Dendritic cell treated with granulocyte-macrophage colony-stimulating factor and Interleukin-4, amounts not matched to agents 40 ng/mL and 50 ng/mL, for 4 days (primary cell): ENCODE measurements at regions not wholly inside any gene's neighbourhood (a gene's known extent, or its start where the extent isn't known, plus 50 kb on each side); places are given as distances from the start of the nearest gene placed in this dataset.

Source experiments
- H3K27ac Mint-ChIP-seq: one replicate; pipeline ENCODE4 v1.8.0; 2022; ENCODE audit warnings: mild to moderate bottlenecking, mixed read lengths
- H3K27me3 Mint-ChIP-seq: one replicate; pipeline ENCODE4 v1.8.0; 2022; ENCODE audit warnings: mild to moderate bottlenecking, mixed read lengths
- H3K36me3 Mint-ChIP-seq: one replicate; pipeline ENCODE4 v1.8.0; 2022; ENCODE audit warnings: low read depth, mixed read lengths
- H3K4me1 Mint-ChIP-seq: one replicate; pipeline ENCODE4 v1.8.0; 2022; ENCODE audit warnings: low read depth, mixed read lengths
- H3K4me3 Mint-ChIP-seq: one replicate; pipeline ENCODE4 v1.8.0; 2022; ENCODE audit warnings: mild to moderate bottlenecking, moderate library complexity, mixed read lengths
- H3K9me3 Mint-ChIP-seq: one replicate; pipeline ENCODE4 v1.8.0; 2022; ENCODE audit warnings: mixed read lengths
- intact Hi-C: fragments of 100-400 bp; cut with micrococcal nuclease; formaldehyde crosslinking; loops from one replicate; pipeline ENCODE4 v1.15.0; 2022

DNA sequence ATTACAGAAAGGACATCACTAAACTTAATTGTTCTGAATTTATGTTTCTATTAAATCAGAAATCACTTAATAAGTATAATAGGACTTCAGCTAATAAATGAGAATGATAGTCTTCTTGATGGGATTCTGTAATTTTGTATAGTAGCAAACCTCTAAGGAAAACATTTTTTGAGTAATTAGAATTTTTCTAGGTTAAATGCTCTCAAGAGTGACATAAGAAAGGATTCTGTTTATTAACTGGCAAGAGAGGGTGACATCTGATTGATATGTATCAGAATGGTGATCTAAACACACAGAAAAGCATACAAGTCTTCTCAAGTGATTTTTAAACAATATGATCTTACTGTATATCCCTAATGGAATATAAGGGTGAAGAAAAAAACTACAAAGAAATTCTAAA, 1597.7 kb upstream of the PRR20A start:
- Mint-ChIP-seq H3K4me1 (no peaks in the 10 kb centered on the region), H3K9me3 (peaks cover 10% of the 10 kb centered on the region), H3K36me3 (no peaks in the 10 kb centered on the region), H3K4me3 (no peak overlapping the region), H3K27ac (no peak overlapping the region), H3K27me3 (no peaks in the 10 kb centered on the region)
- intact Hi-C loops: no loop called here

- intact Hi-C loops: no loop called here
- no peaks in the 10 kb centered on the region for H3K4me1 Mint-ChIP-seq
- H3K9me3 Mint-ChIP-seq: peaks cover 9% of the 10 kb centered on the region
- no peak overlapping the region for H3K27ac Mint-ChIP-seq
- no peaks in the 10 kb centered on the region for H3K27me3 Mint-ChIP-seq
- no peaks in the 10 kb centered on the region for H3K36me3 Mint-ChIP-seq
- H3K4me3 Mint-ChIP-seq: no peak overlapping the region
Measured at GRCh38 chr13:55550624-55551023, 1590.1 kb upstream of the PRR20A start.

- intact Hi-C loops: no loop called here
- H3K9me3 Mint-ChIP-seq: peaks cover 19% of the 10 kb centered on the region
- H3K36me3 Mint-ChIP-seq: no peaks in the 10 kb centered on the region
- no peak overlapping the region for H3K27ac Mint-ChIP-seq
- H3K4me3 Mint-ChIP-seq: no peak overlapping the region
- H3K4me1 Mint-ChIP-seq: no peaks in the 10 kb centered on the region
- no peaks in the 10 kb centered on the region for H3K27me3 Mint-ChIP-seq
Measured at GRCh38 chr13:55553701-55554100, 1587.0 kb upstream of the PRR20A start.

GRCh38 chr13:55554741-55555140, 1586.0 kb upstream of the PRR20A start:
- intact Hi-C loops: no loop called here
- Mint-ChIP-seq H3K4me3 (no peak overlapping the region), H3K27ac (no peak overlapping the region), H3K4me1 (no peaks in the 10 kb centered on the region), H3K9me3 (peaks cover 19% of the 10 kb centered on the region), H3K36me3 (no peaks in the 10 kb centered on the region), H3K27me3 (no peaks in the 10 kb centered on the region)

DNA sequence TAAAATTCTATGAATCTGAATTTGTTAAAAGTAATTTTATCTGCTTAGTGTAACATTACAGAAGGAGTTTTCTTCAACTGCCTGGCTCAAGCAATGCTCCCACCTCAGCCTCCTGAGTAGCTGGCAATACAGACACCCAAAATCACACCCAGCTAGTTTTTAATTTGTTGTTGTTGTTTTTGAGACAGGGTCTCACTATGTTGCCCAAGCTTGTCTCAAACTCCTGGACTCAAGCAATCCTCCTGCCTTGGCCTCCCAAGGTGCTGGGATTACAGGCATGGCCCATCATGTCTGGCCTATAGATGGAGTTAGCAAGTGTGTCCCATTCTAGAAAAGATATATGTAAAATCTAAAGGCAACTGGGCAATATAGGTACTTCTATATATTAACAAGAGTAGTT, 1580.4 kb upstream of the PRR20A start:
- Mint-ChIP-seq H3K4me3 (no peak overlapping the region), H3K9me3 (peaks cover 13% of the 10 kb centered on the region), H3K27me3 (no peaks in the 10 kb centered on the region), H3K36me3 (no peaks in the 10 kb centered on the region), H3K4me1 (no peaks in the 10 kb centered on the region), H3K27ac (no peak overlapping the region)
- intact Hi-C loops: no loop called here

DNA sequence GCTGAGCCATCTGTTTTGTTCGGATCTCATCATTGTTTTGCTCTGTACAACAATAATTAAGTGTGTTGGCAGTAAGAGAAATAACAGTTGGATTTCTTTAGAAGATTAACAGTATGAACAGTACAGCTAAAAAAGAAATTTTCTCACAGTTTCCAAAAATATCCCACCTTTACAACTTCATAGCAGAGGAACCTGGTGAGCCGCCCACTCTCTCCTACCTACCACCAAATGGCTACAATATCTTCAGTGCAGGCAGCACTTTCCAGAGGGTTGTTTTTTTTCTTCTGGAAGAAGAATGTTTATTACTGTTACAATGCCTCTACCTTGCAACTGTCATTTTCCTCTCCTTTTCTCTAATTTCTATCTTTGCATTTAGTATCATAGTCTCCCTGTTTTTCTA, 1577.5 kb upstream of the PRR20A start:
- Mint-ChIP-seq H3K4me3 (no peak overlapping the region), H3K4me1 (no peaks in the 10 kb centered on the region), H3K9me3 (no peaks in the 10 kb centered on the region), H3K27me3 (no peaks in the 10 kb centered on the region), H3K36me3 (no peaks in the 10 kb centered on the region), H3K27ac (no peak overlapping the region)
- intact Hi-C loops: no loop called here

- no peaks in the 10 kb centered on the region for H3K9me3 Mint-ChIP-seq
- no peak overlapping the region for H3K27ac Mint-ChIP-seq
- no peaks in the 10 kb centered on the region for H3K36me3 Mint-ChIP-seq
- H3K27me3 Mint-ChIP-seq: no peaks in the 10 kb centered on the region
- intact Hi-C loops: no loop called here
- H3K4me1 Mint-ChIP-seq: no peaks in the 10 kb centered on the region
- H3K4me3 Mint-ChIP-seq: no peak overlapping the region
Measured at GRCh38 chr13:55566334-55566733, 1574.4 kb upstream of the PRR20A start.

GRCh38 chr13:55566779-55567178, 1573.9 kb upstream of the PRR20A start:
- no peaks in the 10 kb centered on the region for H3K9me3 Mint-ChIP-seq
- no peak overlapping the region for H3K4me3 Mint-ChIP-seq
- intact Hi-C loops: no loop called here
- no peaks in the 10 kb centered on the region for H3K27me3 Mint-ChIP-seq
- H3K36me3 Mint-ChIP-seq: no peaks in the 10 kb centered on the region
- H3K27ac Mint-ChIP-seq: no peak overlapping the region
- no peaks in the 10 kb centered on the region for H3K4me1 Mint-ChIP-seq

DNA sequence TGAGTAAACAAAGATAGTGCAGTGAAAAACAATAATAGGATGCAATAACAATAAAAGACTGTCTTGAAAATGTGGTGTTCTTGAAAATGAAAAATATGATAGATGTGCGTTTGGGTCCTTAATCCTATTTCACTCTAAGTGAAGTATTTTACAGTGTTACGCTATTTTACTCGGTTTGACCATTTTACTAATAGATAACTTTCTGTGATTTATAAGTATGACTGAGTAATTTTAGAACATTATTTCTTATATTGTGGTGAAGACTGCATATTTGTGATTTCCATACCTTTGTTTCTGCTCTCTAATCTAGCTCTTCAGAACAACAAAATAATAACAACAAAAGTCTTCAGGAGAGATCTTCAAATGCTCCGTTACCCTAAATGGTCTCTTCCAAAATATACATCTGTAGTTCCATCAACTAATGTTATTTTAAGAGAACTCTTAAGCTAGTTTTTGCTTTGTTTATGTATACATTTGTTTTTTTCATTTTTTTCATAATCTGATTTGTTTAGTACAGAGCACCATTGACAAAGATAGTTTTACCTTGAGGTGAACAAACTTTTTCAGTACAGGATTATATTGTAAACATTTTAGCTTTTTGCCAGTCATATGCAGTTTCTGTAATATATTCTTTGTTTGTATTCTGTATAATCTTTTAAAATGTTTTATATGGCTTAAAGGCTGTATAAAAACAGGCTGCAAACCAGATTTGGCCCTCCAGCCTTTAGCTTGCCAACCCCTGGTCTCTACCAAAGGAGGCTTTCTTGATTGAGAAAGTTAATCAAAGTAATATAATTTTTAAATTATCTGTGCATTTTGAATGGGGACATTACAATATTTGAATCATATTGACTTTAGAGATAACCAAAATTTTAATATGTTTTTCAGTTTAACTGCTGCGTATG, 1572.7 kb upstream of the PRR20A start:
- intact Hi-C loops: no loop called here
- no peak overlapping the region for H3K4me3 Mint-ChIP-seq
- H3K27me3 Mint-ChIP-seq: no peaks in the 10 kb centered on the region
- H3K36me3 Mint-ChIP-seq: no peaks in the 10 kb centered on the region
- H3K27ac Mint-ChIP-seq: no peak overlapping the region
- H3K9me3 Mint-ChIP-seq: no peaks in the 10 kb centered on the region
- H3K4me1 Mint-ChIP-seq: no peaks in the 10 kb centered on the region

- intact Hi-C loops: no loop called here
- Mint-ChIP-seq H3K9me3 (no peaks in the 10 kb centered on the region), H3K27me3 (no peaks in the 10 kb centered on the region), H3K36me3 (no peaks in the 10 kb centered on the region), H3K27ac (no peak overlapping the region), H3K4me1 (no peaks in the 10 kb centered on the region), H3K4me3 (no peak overlapping the region)
Measured at GRCh38 chr13:55569082-55569481, 1571.6 kb upstream of the PRR20A start.

- H3K4me1 Mint-ChIP-seq: no peaks in the 10 kb centered on the region
- no peak overlapping the region for H3K4me3 Mint-ChIP-seq
Measured at GRCh38 chr13:55569514-55569913, 1571.2 kb upstream of the PRR20A start.

DNA sequence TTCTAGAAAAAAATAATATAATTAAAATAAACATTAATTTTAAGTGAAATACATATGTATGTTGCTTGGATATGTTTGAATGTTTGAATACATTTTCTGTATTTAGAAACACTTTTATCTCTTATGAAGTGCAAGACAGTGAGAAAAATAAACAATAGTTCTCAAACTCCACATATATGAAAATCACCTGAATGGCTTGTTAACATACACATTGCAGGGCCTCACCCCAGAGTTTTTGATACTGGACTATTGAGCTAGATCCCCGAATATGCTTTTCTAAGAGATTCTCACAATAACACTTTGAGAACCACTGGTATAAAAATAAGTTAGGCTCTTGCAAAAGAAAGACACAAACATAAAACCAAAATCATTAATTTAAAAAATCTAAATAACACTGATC, 1570.3 kb upstream of the PRR20A start:
- intact Hi-C loops: no loop called here
- Mint-ChIP-seq H3K36me3 (no peaks in the 10 kb centered on the region), H3K4me1 (no peaks in the 10 kb centered on the region), H3K27me3 (no peaks in the 10 kb centered on the region), H3K9me3 (no peaks in the 10 kb centered on the region), H3K27ac (no peak overlapping the region), H3K4me3 (no peak overlapping the region)

More at GRCh38 chr13:55569514-55569913, 1571.2 kb upstream of the PRR20A start:
- Mint-ChIP-seq H3K36me3 (no peaks in the 10 kb centered on the region), H3K27me3 (no peaks in the 10 kb centered on the region), H3K27ac (no peak overlapping the region), H3K9me3 (no peaks in the 10 kb centered on the region)
- intact Hi-C loops: no loop called here

DNA sequence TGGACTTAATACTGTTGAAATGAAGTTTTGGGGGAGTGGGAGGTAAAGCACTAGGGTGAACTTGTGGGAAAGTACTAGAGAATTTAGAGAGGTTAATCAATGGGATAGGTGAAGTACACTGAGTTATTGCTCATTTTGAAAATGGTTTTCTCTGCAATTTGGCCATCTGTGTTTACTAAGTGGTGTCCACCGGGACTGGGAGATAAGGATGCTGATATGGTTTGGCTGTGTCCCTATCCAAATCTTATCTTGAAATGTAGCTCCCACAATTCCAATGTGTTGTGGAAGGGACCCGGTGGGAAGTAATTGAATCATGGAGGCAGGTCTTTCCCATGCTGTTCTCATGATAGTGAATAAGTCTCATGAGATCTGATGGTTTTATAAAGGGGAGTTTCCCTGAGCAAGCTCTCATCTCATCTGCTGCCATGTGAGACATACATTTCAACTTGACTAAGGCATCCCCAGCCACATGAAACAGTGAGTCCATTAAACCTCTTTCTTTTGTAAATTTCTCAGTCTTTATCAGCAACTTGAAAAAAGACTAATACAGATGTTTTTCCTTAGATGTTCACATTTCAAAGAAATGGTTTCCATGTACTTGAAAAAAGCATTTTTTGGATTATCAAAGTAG, 1569.4 kb upstream of the PRR20A start:
- no peaks in the 10 kb centered on the region for H3K4me1 Mint-ChIP-seq
- H3K27ac Mint-ChIP-seq: no peak overlapping the region

DNA sequence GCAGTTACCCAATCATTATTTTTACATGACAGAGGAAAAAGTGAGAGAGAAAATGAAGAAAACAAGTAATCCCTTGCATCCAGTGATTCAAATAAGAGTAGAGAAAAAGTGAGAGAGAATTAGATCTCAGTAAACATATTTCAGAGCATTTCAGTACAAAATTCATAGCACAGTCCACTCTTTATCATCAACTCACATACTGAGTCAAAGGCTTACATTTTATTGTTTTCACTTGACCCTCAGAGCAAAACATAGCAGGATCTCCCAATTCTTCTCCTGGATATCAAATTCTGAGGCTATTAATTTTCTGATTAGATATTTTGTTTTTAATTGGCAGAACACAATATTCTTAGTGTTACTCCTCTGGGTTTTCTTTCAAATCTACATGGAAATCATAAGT, 1568.3 kb upstream of the PRR20A start:
- Mint-ChIP-seq H3K36me3 (no peaks in the 10 kb centered on the region), H3K27ac (no peak overlapping the region), H3K9me3 (peaks cover 2% of the 10 kb centered on the region), H3K4me3 (no peak overlapping the region), H3K4me1 (no peaks in the 10 kb centered on the region), H3K27me3 (no peaks in the 10 kb centered on the region)
- intact Hi-C loops: no loop called here

More for the DNA sequence above, 1569.4 kb upstream of the PRR20A start:
- intact Hi-C loops: no loop called here
- Mint-ChIP-seq H3K9me3 (no peaks in the 10 kb centered on the region), H3K27me3 (no peaks in the 10 kb centered on the region), H3K4me3 (no peak overlapping the region), H3K36me3 (no peaks in the 10 kb centered on the region)
